ENCODE measurements at regions not wholly inside any gene's neighbourhood (a gene's known extent, or its start where the extent isn't known, plus 50 kb on each side); places are given as distances from the start of the nearest gene placed in this dataset.
A peak's percentile ranks its signal among the peaks of the same experiment; 100 is the strongest.
"Not testable (repeated sequence)": the region's sequence is repeated elsewhere in the genome, so short reads cannot be mapped to it uniquely, and the experiment has no call there.

DNA sequence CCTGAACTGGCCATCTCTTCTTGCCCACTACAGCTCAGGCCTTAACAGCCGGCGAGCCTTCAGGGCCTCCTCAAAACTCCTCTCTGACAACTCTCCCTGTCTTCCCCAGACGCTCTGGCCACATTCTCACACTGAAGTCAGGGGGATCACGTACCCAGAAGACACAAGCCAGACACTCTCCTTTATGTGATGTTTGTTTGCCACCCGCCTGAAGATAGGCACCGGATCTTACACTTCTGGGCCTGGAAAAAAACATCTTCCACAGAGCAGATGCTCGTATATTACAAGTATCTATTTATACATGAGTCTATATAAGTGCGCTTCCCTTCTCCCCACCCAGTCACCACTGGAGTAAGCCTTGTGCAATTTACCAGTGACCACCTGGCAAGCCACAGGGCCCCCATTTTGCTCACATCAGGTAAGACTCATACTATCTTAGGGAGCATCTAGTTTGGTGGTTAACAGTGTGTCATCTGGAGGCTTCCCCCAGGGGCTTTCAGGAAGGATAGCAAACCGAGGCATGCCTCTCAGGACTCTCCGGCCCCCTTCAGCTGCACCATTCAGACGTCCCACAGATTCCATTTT lies 349.4 kb downstream of the SOX9 start:
- 64% methylated on average over 11 of the region's 11 CpGs for WGBS (ENCODE audit: low lambda C conversion rate, missing lambda C conversion rate)
- TF ChIP-seq CTCF (IDR thresholded peaks at IDR 0.05; ENCODE audit: poor library complexity) (no peak), EZH2 (IDR thresholded peaks at IDR 0.05; ENCODE audit: borderline replicate concordance) (no peak), EZH2phosphoT487 (IDR thresholded peaks at IDR 0.05; ENCODE audit: low read depth, severe bottlenecking, unreplicated experiment) (no peak)
- Histone ChIP-seq H3K27me3 (no peaks in the 10 kb centered on the region), H3K79me2 (peaks cover 64% of the 10 kb centered on the region), H3K27ac (peak overlapping the region; percentile 21), H4K20me1 (ENCODE audit: insufficient read depth, poor library complexity, severe bottlenecking) (no peaks in the 10 kb centered on the region), H2AFZ (no peak overlapping the region), H3K9me2 (replicated peaks; ENCODE audit: insufficient read depth) (no peaks in the 10 kb centered on the region), H3K4me1 (ENCODE audit: insufficient read depth) (peaks cover 55% of the 10 kb centered on the region), H3K9me3 (ENCODE audit: low read depth) (no peaks in the 10 kb centered on the region), H3K36me3 (replicated peaks; ENCODE audit: insufficient read depth, low read depth) (no peaks in the 10 kb centered on the region), H3K4me2 (no peak overlapping the region), H3K4me3 (no peak overlapping the region)
- DNase-seq (ENCODE audit: low spot score), result no peak

- Histone ChIP-seq H3K4me3 (no peak overlapping the region), H3K4me1 (ENCODE audit: insufficient read depth) (peaks cover 57% of the 10 kb centered on the region), H3K27ac (no peak overlapping the region), H3K27me3 (no peaks in the 10 kb centered on the region), H3K9me2 (replicated peaks; ENCODE audit: insufficient read depth) (no peaks in the 10 kb centered on the region), H3K79me2 (peaks cover 69% of the 10 kb centered on the region), H3K36me3 (replicated peaks; ENCODE audit: insufficient read depth, low read depth) (no peaks in the 10 kb centered on the region), H4K20me1 (ENCODE audit: insufficient read depth, poor library complexity, severe bottlenecking) (no peaks in the 10 kb centered on the region), H2AFZ (no peak overlapping the region), H3K9me3 (ENCODE audit: low read depth) (no peaks in the 10 kb centered on the region), H3K4me2 (no peak overlapping the region)
- TF ChIP-seq EZH2 (IDR thresholded peaks at IDR 0.05; ENCODE audit: borderline replicate concordance), result no peak
- TF ChIP-seq CTCF (IDR thresholded peaks at IDR 0.05; ENCODE audit: poor library complexity), result no peak
- TF ChIP-seq EZH2phosphoT487 (IDR thresholded peaks at IDR 0.05; ENCODE audit: low read depth, severe bottlenecking, unreplicated experiment), result no peak
- WGBS (ENCODE audit: low lambda C conversion rate, missing lambda C conversion rate), result 79% methylated on average over 2 of the region's 2 CpGs
- no peak for DNase-seq (ENCODE audit: low spot score)
Observed at GRCh38 chr17:72470734-72471133, 349.9 kb downstream of the SOX9 start.

DNA sequence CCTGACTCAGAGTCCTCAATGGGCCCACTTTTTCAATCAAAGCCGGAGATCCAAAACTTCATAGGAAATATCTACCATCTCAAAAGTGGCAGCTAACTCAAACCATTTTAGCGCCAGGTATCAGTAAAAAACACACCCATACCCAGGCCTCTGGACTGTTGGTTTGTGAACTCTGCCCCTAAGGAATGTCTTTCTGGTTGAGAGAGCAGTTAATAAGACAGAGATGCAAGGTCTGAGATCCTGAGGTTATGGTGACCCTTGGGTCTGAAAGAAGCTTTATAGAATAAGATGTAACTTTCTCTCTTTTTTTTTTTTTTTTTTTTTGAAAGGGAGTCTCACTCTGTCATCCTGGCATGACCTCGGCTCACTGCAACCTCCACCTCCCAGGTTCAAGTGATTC lies 350.5 kb downstream of the SOX9 start:
- TF ChIP-seq CTCF (IDR thresholded peaks at IDR 0.05; ENCODE audit: poor library complexity), result no peak
- DNase-seq (ENCODE audit: low spot score), result no peak
- Histone ChIP-seq H3K9me2 (replicated peaks; ENCODE audit: insufficient read depth) (no peaks in the 10 kb centered on the region), H2AFZ (no peak overlapping the region), H3K79me2 (peaks cover 73% of the 10 kb centered on the region), H3K27me3 (no peaks in the 10 kb centered on the region), H3K4me1 (ENCODE audit: insufficient read depth) (peaks cover 54% of the 10 kb centered on the region), H4K20me1 (ENCODE audit: insufficient read depth, poor library complexity, severe bottlenecking) (no peaks in the 10 kb centered on the region), H3K9me3 (ENCODE audit: low read depth) (no peaks in the 10 kb centered on the region), H3K36me3 (replicated peaks; ENCODE audit: insufficient read depth, low read depth) (no peaks in the 10 kb centered on the region), H3K4me3 (no peak overlapping the region), H3K27ac (no peak overlapping the region), H3K4me2 (no peak overlapping the region)
- WGBS (ENCODE audit: low lambda C conversion rate, missing lambda C conversion rate), result 97% methylated on average over 3 of the region's 3 CpGs

DNA sequence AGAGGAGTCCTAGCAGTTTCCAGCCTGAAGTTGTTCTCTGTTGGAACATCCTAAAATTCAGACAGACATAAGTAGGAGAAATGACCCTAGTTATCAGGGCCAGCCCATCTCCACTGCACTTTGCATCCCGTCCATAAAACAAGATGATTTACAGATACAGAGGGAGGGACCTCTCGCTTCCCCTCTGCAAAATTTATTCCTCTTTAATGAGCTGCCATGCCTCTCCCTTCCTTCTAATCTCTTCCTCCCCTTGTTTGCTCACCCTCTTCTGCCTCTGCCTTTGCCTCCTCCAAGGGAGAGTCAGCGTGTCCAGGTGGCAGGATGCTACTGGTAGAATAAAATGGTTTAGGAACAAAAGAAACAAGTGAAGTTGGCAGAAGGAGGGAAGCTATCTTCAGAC lies 351.3 kb downstream of the SOX9 start:
- H3K9me2 ChIP-seq (replicated peaks; ENCODE audit: insufficient read depth), result no peaks in the 10 kb centered on the region
- H3K36me3 ChIP-seq (replicated peaks; ENCODE audit: insufficient read depth, low read depth), result no peaks in the 10 kb centered on the region
- H2AFZ ChIP-seq, result no peak overlapping the region
- no peak overlapping the region for H3K4me3 ChIP-seq
- H3K9me3 ChIP-seq (ENCODE audit: low read depth), result no peaks in the 10 kb centered on the region
- peaks cover 71% of the 10 kb centered on the region for H3K79me2 ChIP-seq
- DNase-seq (ENCODE audit: low spot score), result no peak
- no peak overlapping the region for H3K27ac ChIP-seq
- 48% methylated on average over 3 of the region's 3 CpGs for WGBS (ENCODE audit: low lambda C conversion rate, missing lambda C conversion rate)
- no peaks in the 10 kb centered on the region for H3K27me3 ChIP-seq
- no peak overlapping the region for H3K4me2 ChIP-seq
- TF ChIP-seq CTCF (IDR thresholded peaks at IDR 0.05; ENCODE audit: poor library complexity) (no peak), EZH2 (IDR thresholded peaks at IDR 0.05; ENCODE audit: borderline replicate concordance) (no peak), EZH2phosphoT487 (IDR thresholded peaks at IDR 0.05; ENCODE audit: low read depth, severe bottlenecking, unreplicated experiment) (no peak)
- H4K20me1 ChIP-seq (ENCODE audit: insufficient read depth, poor library complexity, severe bottlenecking), result no peaks in the 10 kb centered on the region
- H3K4me1 ChIP-seq (ENCODE audit: insufficient read depth), result peaks cover 51% of the 10 kb centered on the region

DNA sequence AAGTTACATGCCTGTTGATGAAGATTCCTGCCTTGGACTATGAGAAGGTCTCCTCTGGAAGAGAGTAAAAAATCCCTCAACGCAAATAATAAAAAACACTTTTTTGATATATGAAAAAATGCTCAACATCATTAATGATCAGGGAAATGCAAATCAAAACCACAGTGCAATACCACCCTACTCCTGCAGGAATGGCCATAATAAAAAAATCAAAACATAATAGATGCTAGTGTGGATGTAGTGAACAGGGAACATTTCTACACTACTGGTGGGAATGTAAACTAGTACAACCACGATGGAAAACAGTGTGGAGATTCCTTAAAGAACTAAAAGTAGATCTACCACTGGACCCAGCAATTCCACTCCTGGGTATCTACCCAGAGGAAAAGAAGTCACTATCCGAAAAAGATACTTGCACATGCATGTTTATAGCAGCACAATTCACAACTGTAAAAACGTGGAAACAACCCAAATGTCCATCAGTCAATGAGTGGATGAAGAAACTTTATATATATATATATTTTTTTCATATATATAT lies 352.1 kb downstream of the SOX9 start:
- H2AFZ ChIP-seq; H3K27ac ChIP-seq; H3K36me3 ChIP-seq (replicated peaks; ENCODE audit: insufficient read depth, low read depth); H3K27me3 ChIP-seq; DNase-seq (ENCODE audit: low spot score); H3K4me3 ChIP-seq; H3K4me2 ChIP-seq; H4K20me1 ChIP-seq (ENCODE audit: insufficient read depth, poor library complexity, severe bottlenecking); H3K9me2 ChIP-seq (replicated peaks; ENCODE audit: insufficient read depth); H3K9me3 ChIP-seq (ENCODE audit: low read depth): not testable (repeated sequence)
- WGBS (ENCODE audit: low lambda C conversion rate, missing lambda C conversion rate), result 93% methylated on average over 4 of the region's 4 CpGs
- Histone ChIP-seq H3K4me1 (ENCODE audit: insufficient read depth) (peaks cover 43% of the 10 kb centered on the region), H3K79me2 (peaks cover 72% of the 10 kb centered on the region)
